ENCODE measurements at regions not wholly inside any gene's neighbourhood (a gene's known extent, or its start where the extent isn't known, plus 50 kb on each side); places are given as distances from the start of the nearest gene placed in this dataset.

- TF ChIP-seq GATA2 (IDR thresholded peaks at IDR 0.05; ENCODE audit: low read depth, low read length), result no peak
- no peak for TF ChIP-seq GATA3 (IDR thresholded peaks at IDR 0.05; ENCODE audit: low read depth, low read length)
These were observed 111.1 kb upstream of the KRR1 start for GRCh38 chr12:75622492-75622891.

Data from SH-SY5Y (cell line).